ENCODE measurements at regions not wholly inside any gene's neighbourhood (a gene's known extent, or its start where the extent isn't known, plus 50 kb on each side); places are given as distances from the start of the nearest gene placed in this dataset.

- H3K9me3 ChIP-seq (ENCODE audit: insufficient read depth, low read length) = no peaks in the 10 kb centered on the region
- TF ChIP-seq CTCF (IDR thresholded peaks at IDR 0.05; ENCODE audit: insufficient read depth, low read length, poor library complexity, severe bottlenecking) = no peak
These were observed 291.3 kb upstream of the TCF4 start for GRCh38 chr18:55879331-55879730.

GRCh38 chr18:55878224-55878623, 290.2 kb upstream of the TCF4 start:
- Histone ChIP-seq H3K4me2 (ENCODE audit: low read depth, low read length, poor library complexity, severe bottlenecking) (no peak overlapping the region), H4K20me1 (ENCODE audit: low read depth, low read length) (no peaks in the 10 kb centered on the region; the same call in 1 of the 2 replicates), H3K27me3 (ENCODE audit: low read length) (no peaks in the 10 kb centered on the region), H3K79me2 (ENCODE audit: insufficient read depth, low read length) (no peaks in the 10 kb centered on the region), H3K36me3 (ENCODE audit: low read length) (no peaks in the 10 kb centered on the region), H3K9me2 (replicated peaks; ENCODE audit: insufficient read depth, low read length) (no peaks in the 10 kb centered on the region), H2AFZ (ENCODE audit: low read depth, low read length, severe bottlenecking) (no peak overlapping the region), H3K27ac (ENCODE audit: low read depth, low read length) (no peak overlapping the region), H3F3A (ENCODE audit: insufficient read depth) (no peaks in the 10 kb centered on the region), H3K4me3 (ENCODE audit: insufficient read depth, low read length, poor library complexity, severe bottlenecking) (no peak overlapping the region), H3K9me3 (ENCODE audit: insufficient read depth, low read length) (no peaks in the 10 kb centered on the region), H3K9ac (ENCODE audit: low read length) (no peak overlapping the region)
- TF ChIP-seq EZH2phosphoT487 (conservative IDR thresholded peaks at IDR 0.05; ENCODE audit: low read length) (no peak), CTCF (IDR thresholded peaks at IDR 0.05; ENCODE audit: insufficient read depth, low read length, poor library complexity, severe bottlenecking) (no peak)

More at GRCh38 chr18:55879331-55879730, 291.3 kb upstream of the TCF4 start:
- Histone ChIP-seq H3K4me2 (ENCODE audit: low read depth, low read length, poor library complexity, severe bottlenecking) (no peak overlapping the region), H3K4me3 (ENCODE audit: insufficient read depth, low read length, poor library complexity, severe bottlenecking) (no peak overlapping the region), H3K36me3 (ENCODE audit: low read length) (no peaks in the 10 kb centered on the region), H4K20me1 (ENCODE audit: low read depth, low read length) (no peaks in the 10 kb centered on the region; the same call in 1 of the 2 replicates), H3K27ac (ENCODE audit: low read depth, low read length) (no peak overlapping the region), H2AFZ (ENCODE audit: low read depth, low read length, severe bottlenecking) (no peak overlapping the region), H3K9me2 (replicated peaks; ENCODE audit: insufficient read depth, low read length) (no peaks in the 10 kb centered on the region), H3F3A (ENCODE audit: insufficient read depth) (no peaks in the 10 kb centered on the region), H3K27me3 (ENCODE audit: low read length) (no peaks in the 10 kb centered on the region), H3K79me2 (ENCODE audit: insufficient read depth, low read length) (no peaks in the 10 kb centered on the region), H3K9ac (ENCODE audit: low read length) (no peak overlapping the region)

GRCh38 chr18:55877321-55877720, 289.3 kb upstream of the TCF4 start:
- no peak overlapping the region for H3K4me2 ChIP-seq (ENCODE audit: low read depth, low read length, poor library complexity, severe bottlenecking)

More at GRCh38 chr18:55877321-55877720, 289.3 kb upstream of the TCF4 start:
- no peak overlapping the region for H2AFZ ChIP-seq (ENCODE audit: low read depth, low read length, severe bottlenecking)
- no peaks in the 10 kb centered on the region for H3K9me3 ChIP-seq (ENCODE audit: insufficient read depth, low read length)
- H3F3A ChIP-seq (ENCODE audit: insufficient read depth) = no peaks in the 10 kb centered on the region
- no peaks in the 10 kb centered on the region for H3K27me3 ChIP-seq (ENCODE audit: low read length)
- no peak overlapping the region for H3K27ac ChIP-seq (ENCODE audit: low read depth, low read length)
- no peaks in the 10 kb centered on the region for H3K79me2 ChIP-seq (ENCODE audit: insufficient read depth, low read length)
- TF ChIP-seq CTCF (IDR thresholded peaks at IDR 0.05; ENCODE audit: insufficient read depth, low read length, poor library complexity, severe bottlenecking) (no peak), EZH2phosphoT487 (conservative IDR thresholded peaks at IDR 0.05; ENCODE audit: low read length) (no peak)
- no peak overlapping the region for H3K4me3 ChIP-seq (ENCODE audit: insufficient read depth, low read length, poor library complexity, severe bottlenecking)
- no peaks in the 10 kb centered on the region; the same call in 1 of the 2 replicates for H4K20me1 ChIP-seq (ENCODE audit: low read depth, low read length)
- no peak overlapping the region for H3K9ac ChIP-seq (ENCODE audit: low read length)
- no peaks in the 10 kb centered on the region for H3K9me2 ChIP-seq (replicated peaks; ENCODE audit: insufficient read depth, low read length)
- no peaks in the 10 kb centered on the region for H3K36me3 ChIP-seq (ENCODE audit: low read length)

Measured in SU-DHL-6 (cell line).